HG03565 (cell line): ENCODE measurements at regions not wholly inside any gene's neighbourhood (a gene's known extent, or its start where the extent isn't known, plus 50 kb on each side); places are given as distances from the start of the nearest gene placed in this dataset.

Experiments used
- ATAC-seq: cut with Tn5 transposase; IDR thresholded peaks from one replicate; pipeline ENCODE4 v1.9.1; 2021; ENCODE audit warnings: mild to moderate bottlenecking, moderate library complexity; ENCODE audit not compliant: unreplicated experiment

GRCh38 chr2:45301307-45302277 lies 292.3 kb upstream of the SIX2 start:
- no peak for ATAC-seq

- no peak for ATAC-seq
Observed at GRCh38 chr2:45300026-45300750, 290.9 kb upstream of the SIX2 start.

GRCh38 chr2:45299361-45299760 lies 290.1 kb upstream of the SIX2 start:
- no peak for ATAC-seq

GRCh38 chr2:45293182-45293581 lies 283.9 kb upstream of the SIX2 start:
- ATAC-seq: no peak

- ATAC-seq: no peak
Observed at GRCh38 chr2:45291296-45291701, 282.0 kb upstream of the SIX2 start.

GRCh38 chr2:45289997-45290709 lies 280.9 kb upstream of the SIX2 start:
- no peak for ATAC-seq

GRCh38 chr2:45288532-45289417 lies 279.5 kb upstream of the SIX2 start:
- ATAC-seq: no peak

- ATAC-seq: no peak
Observed at GRCh38 chr2:45287045-45287444, 277.8 kb upstream of the SIX2 start.

GRCh38 chr2:45285771-45286390 lies 276.6 kb upstream of the SIX2 start:
- ATAC-seq: no peak

- ATAC-seq: no peak
Observed at GRCh38 chr2:45285311-45285710, 276.1 kb upstream of the SIX2 start.

- no peak for ATAC-seq
Observed at GRCh38 chr2:45284621-45284995, 275.4 kb upstream of the SIX2 start.

GRCh38 chr2:45283764-45284620 lies 274.7 kb upstream of the SIX2 start:
- no peak for ATAC-seq

- ATAC-seq: no peak
Observed at GRCh38 chr2:45282646-45283045, 273.4 kb upstream of the SIX2 start.

GRCh38 chr2:45281311-45281710 lies 272.1 kb upstream of the SIX2 start:
- ATAC-seq: no peak

GRCh38 chr2:45280794-45281193 lies 271.5 kb upstream of the SIX2 start:
- no peak for ATAC-seq

GRCh38 chr2:45279356-45279755 lies 270.1 kb upstream of the SIX2 start:
- ATAC-seq: no peak

- no peak for ATAC-seq
Observed at GRCh38 chr2:45278365-45279078, 269.3 kb upstream of the SIX2 start.

- ATAC-seq: no peak
Observed at GRCh38 chr2:45276914-45277313, 267.7 kb upstream of the SIX2 start.
